GM23248 (cell line): ENCODE measurements at regions not wholly inside any gene's neighbourhood (a gene's known extent, or its start where the extent isn't known, plus 50 kb on each side); places are given as distances from the start of the nearest gene placed in this dataset.

Experiments
- EZH2 ChIP-seq: fragments of 200-600 bp; sonication (generic); IDR thresholded peaks from 2 replicates; pipeline ENCODE4 v1.6.1; 2018; ENCODE audit warnings: antibody characterized with exemption, mild to moderate bottlenecking; ENCODE audit not compliant: insufficient read depth, poor library complexity, severe bottlenecking
- EZH2phosphoT487 ChIP-seq: fragments of 200-600 bp; sonication (generic); IDR thresholded peaks from 2 replicates; pipeline ENCODE4 v1.6.1; 2018; ENCODE audit warnings: antibody characterized with exemption, moderate library complexity, mild to moderate bottlenecking, low read depth; ENCODE audit not compliant: insufficient read depth

DNA sequence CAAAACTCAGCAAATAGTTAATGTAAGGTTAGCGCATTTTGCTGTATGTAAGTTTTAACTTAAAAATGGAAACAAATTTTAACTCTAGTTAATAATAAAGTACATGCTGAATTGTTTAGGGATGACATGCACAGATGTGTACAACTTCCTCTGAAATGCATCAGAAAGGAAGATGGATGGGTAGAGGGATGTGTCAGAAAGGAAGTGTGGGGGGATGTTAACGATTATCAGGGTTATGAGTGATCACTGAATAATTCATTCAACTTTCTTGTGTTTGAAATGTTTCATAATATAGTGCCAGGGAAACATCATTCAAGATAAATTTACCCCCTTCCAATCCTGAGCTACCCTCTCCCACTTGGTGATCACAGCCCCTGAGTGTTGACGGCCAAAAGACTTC lies 87.6 kb downstream of the FOXA2 start:
- TF ChIP-seq EZH2 (no peak), EZH2phosphoT487 (no peak)
